DND-41 (cell line): ENCODE measurements at regions not wholly inside any gene's neighbourhood (a gene's known extent, or its start where the extent isn't known, plus 50 kb on each side); places are given as distances from the start of the nearest gene placed in this dataset.
A peak's percentile ranks its signal among the peaks of the same experiment; 100 is the strongest.

ENCODE experiments used
- ATAC-seq: fragments of 200-7000 bp; cut with Tn5 transposase; 3 replicates; pipeline ENCODE4 v1.9.1; 2021; ENCODE audit warnings: low read depth; ENCODE audit not compliant: insufficient read depth
- DNase-seq: peaks from one replicate; pipeline ENCODE4 v3.0.0-alpha.2; 2020
- H2AFZ ChIP-seq: 2 replicates; pipeline ENCODE4 v1.6.0; 2012; ENCODE audit warnings: low read depth, low read length
- H3K27ac ChIP-seq: 2 replicates; pipeline ENCODE4 v1.5.1; 2012; ENCODE audit warnings: low read length, inconsistent platforms
- H3K27me3 ChIP-seq: fragments of 200-600 bp; sonication (generic); 2 replicates; pipeline ENCODE4 v1.6.0; 2012; ENCODE audit warnings: low read length, mild to moderate bottlenecking, inconsistent platforms; ENCODE audit not compliant: insufficient read depth, poor library complexity
- H3K36me3 ChIP-seq: 2 replicates; pipeline ENCODE4 v1.5.1; 2012; ENCODE audit warnings: low read length, inconsistent platforms; ENCODE audit not compliant: insufficient read depth
- H3K4me1 ChIP-seq: 2 replicates; pipeline ENCODE4 v1.5.1; 2012; ENCODE audit warnings: mild to moderate bottlenecking, low read length; ENCODE audit not compliant: insufficient read depth
- H3K4me2 ChIP-seq: 2 replicates; pipeline ENCODE4 v1.6.0; 2012; ENCODE audit warnings: mild to moderate bottlenecking, moderate library complexity, low read length, inconsistent platforms; ENCODE audit not compliant: insufficient read depth
- H3K4me3 ChIP-seq, 2 experiments: fragments of 200-600 bp in 1 of 2; shearing (Covaris generic) in 1 of 2; 2 replicates each; pipeline ENCODE4 v1.5.1; 2012 to 2016; ENCODE audit warnings: inconsistent platforms in 2 of 2, low read length in 2 of 2, mild to moderate bottlenecking in 2 of 2, low read depth in 1 of 2, moderate library complexity in 1 of 2
- H3K79me2 ChIP-seq: 2 replicates; pipeline ENCODE4 v1.6.0; 2012; ENCODE audit warnings: low read length, inconsistent platforms; ENCODE audit not compliant: insufficient read depth
- H3K9ac ChIP-seq: 2 replicates; pipeline ENCODE4 v1.6.0; 2012; ENCODE audit warnings: low read depth, mild to moderate bottlenecking, inconsistent platforms, low read length, moderate library complexity
- H3K9me3 ChIP-seq: 2 replicates; pipeline ENCODE4 v1.5.1; 2012; ENCODE audit warnings: low read length, moderate library complexity, mild to moderate bottlenecking, inconsistent platforms; ENCODE audit not compliant: insufficient read depth, severe bottlenecking
- H4K20me1 ChIP-seq: 2 replicates; pipeline ENCODE4 v1.6.0; 2012; ENCODE audit warnings: low read length; ENCODE audit not compliant: insufficient read depth
- EZH2 ChIP-seq: IDR thresholded peaks from 3 replicates; pipeline ENCODE4 v1.6.1; 2012; ENCODE audit warnings: borderline replicate concordance, low read depth, mild to moderate bottlenecking, moderate library complexity, low read length, inconsistent platforms; ENCODE audit not compliant: severe bottlenecking
- TF ChIP-seq, protein P1 (sequence below): IDR thresholded peaks from 2 replicates; pipeline ENCODE4 v1.5.1; 2012; ENCODE audit warnings: borderline replicate concordance, low read length, moderate library complexity, mild to moderate bottlenecking; ENCODE audit not compliant: poor library complexity, severe bottlenecking; ENCODE audit errors: extremely low read depth

DNA sequence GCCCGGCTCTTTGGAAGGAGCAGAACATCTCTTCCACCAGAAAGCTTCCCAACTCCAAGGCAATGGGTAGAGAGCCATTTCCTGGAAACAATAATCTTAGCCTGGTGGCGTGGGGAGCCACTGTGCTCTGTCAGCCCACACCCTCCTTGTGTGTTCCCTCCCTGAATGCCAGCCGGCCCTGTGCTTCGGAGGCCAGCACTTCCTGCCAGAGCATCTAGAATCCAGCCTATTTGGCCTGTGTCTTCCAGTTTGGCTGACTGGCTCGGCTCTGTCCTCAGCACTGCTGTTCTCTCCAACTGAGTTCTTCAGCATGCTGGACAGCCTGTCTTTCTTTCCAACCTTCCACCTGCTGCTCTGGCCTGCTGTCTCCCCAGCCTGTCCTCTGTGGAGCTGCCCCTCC is 349.3 kb downstream of the MFSD1 start:
- Histone ChIP-seq H3K4me1 (no peaks in the 10 kb centered on the region), H3K79me2 (no peaks in the 10 kb centered on the region), H3K9ac (no peak overlapping the region), H3K4me3 (no peak overlapping the region), H3K27ac (no peak overlapping the region), H3K27me3 (no peaks in the 10 kb centered on the region), H3K36me3 (no peaks in the 10 kb centered on the region), H4K20me1 (no peaks in the 10 kb centered on the region), H3K4me2 (no peak overlapping the region), H3K9me3 (no peaks in the 10 kb centered on the region), H2AFZ (no peak overlapping the region)
- no peak for TF ChIP-seq EZH2
- TF ChIP-seq, protein P1, sequence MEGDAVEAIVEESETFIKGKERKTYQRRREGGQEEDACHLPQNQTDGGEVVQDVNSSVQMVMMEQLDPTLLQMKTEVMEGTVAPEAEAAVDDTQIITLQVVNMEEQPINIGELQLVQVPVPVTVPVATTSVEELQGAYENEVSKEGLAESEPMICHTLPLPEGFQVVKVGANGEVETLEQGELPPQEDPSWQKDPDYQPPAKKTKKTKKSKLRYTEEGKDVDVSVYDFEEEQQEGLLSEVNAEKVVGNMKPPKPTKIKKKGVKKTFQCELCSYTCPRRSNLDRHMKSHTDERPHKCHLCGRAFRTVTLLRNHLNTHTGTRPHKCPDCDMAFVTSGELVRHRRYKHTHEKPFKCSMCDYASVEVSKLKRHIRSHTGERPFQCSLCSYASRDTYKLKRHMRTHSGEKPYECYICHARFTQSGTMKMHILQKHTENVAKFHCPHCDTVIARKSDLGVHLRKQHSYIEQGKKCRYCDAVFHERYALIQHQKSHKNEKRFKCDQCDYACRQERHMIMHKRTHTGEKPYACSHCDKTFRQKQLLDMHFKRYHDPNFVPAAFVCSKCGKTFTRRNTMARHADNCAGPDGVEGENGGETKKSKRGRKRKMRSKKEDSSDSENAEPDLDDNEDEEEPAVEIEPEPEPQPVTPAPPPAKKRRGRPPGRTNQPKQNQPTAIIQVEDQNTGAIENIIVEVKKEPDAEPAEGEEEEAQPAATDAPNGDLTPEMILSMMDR = no peak
- DNase-seq (no peak), ATAC-seq (no peak)

DNA sequence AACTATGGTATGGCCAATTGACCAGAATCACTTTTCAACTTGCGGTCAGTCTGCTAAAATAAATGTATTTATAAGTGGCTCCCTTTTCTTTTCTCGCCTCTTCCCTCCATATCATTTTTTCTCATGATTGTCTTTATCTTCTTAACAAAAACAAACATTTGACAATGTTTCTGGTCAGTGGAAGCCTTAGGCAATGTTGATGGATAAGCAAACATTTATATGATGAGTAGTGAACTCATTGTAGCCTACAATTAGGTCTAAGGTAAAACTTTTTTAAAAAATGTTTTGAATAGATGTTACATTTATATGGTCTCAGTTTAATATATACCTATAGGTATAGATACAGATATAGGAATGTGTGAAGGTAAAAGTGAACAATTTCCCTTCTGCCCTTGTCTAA is 355.4 kb downstream of the MFSD1 start:
- H3K4me1 ChIP-seq = peaks cover 23% of the 10 kb centered on the region
- H3K27ac ChIP-seq = no peak overlapping the region
- no peaks in the 10 kb centered on the region for H3K36me3 ChIP-seq
- H3K9ac ChIP-seq = no peak overlapping the region
- H2AFZ ChIP-seq = no peak overlapping the region
- H3K79me2 ChIP-seq = no peaks in the 10 kb centered on the region
- H3K27me3 ChIP-seq = no peaks in the 10 kb centered on the region
- TF ChIP-seq, protein P1 = no peak
- no peak overlapping the region for H3K4me3 ChIP-seq
- no peaks in the 10 kb centered on the region for H3K9me3 ChIP-seq
- no peak for ATAC-seq
- H4K20me1 ChIP-seq = no peaks in the 10 kb centered on the region
- DNase-seq = no peak
- no peak overlapping the region for H3K4me2 ChIP-seq

DNA sequence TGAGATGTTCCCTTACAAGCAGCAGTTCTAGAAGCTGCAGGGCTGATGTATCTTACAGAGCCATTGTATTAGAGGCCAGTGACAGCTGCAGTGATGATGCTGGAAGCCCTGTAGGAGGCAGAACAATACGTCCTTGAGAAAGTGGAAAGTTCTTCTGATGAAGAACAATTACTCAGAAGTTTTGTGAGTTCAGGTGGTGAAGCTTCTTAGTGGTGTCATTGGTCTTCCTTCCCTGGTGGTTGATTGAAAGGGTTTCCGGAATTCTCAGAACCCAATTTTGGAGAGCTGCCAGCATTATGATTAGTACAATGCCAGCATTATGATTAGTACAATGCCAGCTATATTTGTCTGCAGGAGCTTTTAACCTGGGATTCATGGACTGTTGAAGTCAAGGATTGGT is 356.4 kb downstream of the MFSD1 start:
- ATAC-seq = peak; percentile 97

More for the DNA sequence above, 356.4 kb downstream of the MFSD1 start:
- H3K4me3 ChIP-seq = no peak overlapping the region
- no peaks in the 10 kb centered on the region for H3K27me3 ChIP-seq
- DNase-seq = peak; percentile 68
- no peaks in the 10 kb centered on the region for H3K9me3 ChIP-seq
- H3K36me3 ChIP-seq = no peaks in the 10 kb centered on the region
- no peak overlapping the region for H2AFZ ChIP-seq
- no peak overlapping the region for H3K4me2 ChIP-seq
- no peaks in the 10 kb centered on the region for H3K79me2 ChIP-seq
- TF ChIP-seq, protein P1 = peak; percentile 62
- TF ChIP-seq EZH2 = no peak
- peaks cover 23% of the 10 kb centered on the region for H3K4me1 ChIP-seq
- peak overlapping the region; percentile 68 for H3K27ac ChIP-seq
- no peaks in the 10 kb centered on the region for H4K20me1 ChIP-seq
- no peak overlapping the region for H3K9ac ChIP-seq
